Glomerular visceral epithelial cell (primary cell): ENCODE measurements at regions not wholly inside any gene's neighbourhood (a gene's known extent, or its start where the extent isn't known, plus 50 kb on each side); places are given as distances from the start of the nearest gene placed in this dataset.
A peak's percentile ranks its signal among the peaks of the same experiment; 100 is the strongest.
"Not testable (repeated sequence)": the region's sequence is repeated elsewhere in the genome, so short reads cannot be mapped to it uniquely, and the experiment has no call there.

Experiments
- DNase-seq: peaks from one replicate; pipeline ENCODE4 v3.0.0-alpha.2; 2016; ENCODE audit errors: extremely low spot score

DNA sequence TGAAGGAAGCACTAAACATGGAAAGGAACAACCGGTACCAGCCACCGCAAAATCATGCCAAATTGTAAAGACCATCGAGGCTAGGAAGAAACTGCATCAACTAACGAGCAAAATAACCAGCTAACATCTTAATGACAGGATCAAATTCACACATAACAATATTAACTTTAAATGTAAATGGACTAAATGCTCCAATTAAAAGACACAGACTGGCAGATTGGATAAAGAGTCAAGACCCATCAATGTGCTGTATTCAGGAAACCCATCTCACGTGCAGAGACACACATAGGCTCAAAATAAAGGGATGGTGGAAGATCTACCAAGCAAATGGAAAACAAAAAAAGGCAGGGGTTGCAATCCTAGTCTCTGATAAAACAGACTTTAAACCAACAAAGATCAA is 206.3 kb downstream of the SLC38A4 start:
- not testable (repeated sequence) for DNase-seq

DNA sequence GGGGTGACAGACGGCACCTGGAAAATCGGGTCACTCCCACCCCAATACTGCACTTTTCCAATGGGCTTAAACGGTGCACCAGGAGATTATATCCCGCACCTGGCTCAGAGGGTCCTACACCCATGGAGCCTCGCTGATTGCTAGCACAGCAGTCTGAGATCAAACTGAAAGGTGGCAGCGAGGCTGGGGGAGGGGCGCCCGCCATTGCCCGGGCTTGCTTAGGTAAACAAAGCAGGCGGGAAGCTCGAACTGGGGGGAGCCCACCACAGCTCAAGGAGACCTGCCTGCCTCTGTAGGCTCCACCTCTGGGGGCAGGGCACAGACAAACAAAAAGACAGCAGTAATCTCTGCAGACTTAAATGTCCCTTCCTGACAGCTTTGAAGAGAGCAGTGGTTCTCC is 208.1 kb downstream of the SLC38A4 start:
- DNase-seq = not testable (repeated sequence)

DNA sequence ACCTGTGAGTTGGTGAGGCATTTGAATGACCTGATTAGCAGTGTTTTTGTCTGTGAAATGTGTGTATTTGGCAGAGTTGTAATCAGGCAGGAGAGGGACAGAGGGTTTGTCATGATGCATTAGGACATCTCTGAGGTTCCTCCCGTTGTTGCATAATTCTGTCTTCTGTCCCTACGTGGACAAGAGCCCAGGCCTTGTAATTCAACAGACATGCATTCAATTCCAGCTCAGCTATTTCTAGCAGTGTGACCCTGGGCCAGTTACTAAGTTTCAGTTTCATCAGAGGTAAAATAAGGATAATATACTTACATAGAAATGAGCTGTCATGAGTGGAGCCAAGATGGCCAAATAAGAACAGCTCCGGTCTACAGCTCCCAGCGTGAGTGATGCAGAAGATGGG is 208.6 kb downstream of the SLC38A4 start:
- DNase-seq = no peak

DNA sequence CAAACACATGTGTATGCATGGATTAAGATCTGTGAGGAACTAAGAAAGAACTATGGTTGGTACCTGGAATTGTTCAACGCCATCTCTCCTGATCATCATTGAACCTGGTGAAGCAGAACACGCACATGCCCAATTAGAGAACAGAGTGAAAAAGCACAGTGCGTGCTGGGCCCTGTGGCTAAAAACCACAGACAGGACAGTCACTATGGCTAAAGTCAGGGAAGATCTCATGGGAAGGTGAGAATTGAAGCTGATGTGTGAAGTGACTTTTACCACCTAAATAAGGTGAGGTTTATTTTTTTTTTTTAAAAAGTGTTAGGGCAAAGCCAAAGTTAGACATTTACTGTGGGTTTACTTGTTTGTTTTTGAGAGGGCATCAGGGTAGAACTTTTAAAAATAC is 215.0 kb downstream of the SLC38A4 start:
- DNase-seq = no peak

DNA sequence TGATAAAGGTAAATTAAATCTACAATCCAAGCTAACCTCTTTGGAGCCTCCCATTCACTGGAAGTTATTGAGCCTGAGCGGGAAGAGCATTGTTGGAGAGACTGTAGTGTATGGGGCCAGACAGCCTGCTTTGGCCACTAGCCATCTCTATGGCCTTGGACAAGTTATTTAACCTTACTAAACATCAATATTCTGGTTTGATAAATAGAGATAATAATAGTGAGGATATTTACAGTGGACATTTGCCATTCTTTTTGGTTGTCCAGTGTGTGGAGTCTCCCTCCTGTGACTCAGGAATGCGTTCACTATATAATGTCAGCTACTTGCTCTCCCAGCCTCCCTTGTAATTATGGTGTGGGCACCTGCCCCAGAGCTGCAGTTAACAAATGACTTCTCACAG is 216.1 kb downstream of the SLC38A4 start:
- no peak for DNase-seq

DNA sequence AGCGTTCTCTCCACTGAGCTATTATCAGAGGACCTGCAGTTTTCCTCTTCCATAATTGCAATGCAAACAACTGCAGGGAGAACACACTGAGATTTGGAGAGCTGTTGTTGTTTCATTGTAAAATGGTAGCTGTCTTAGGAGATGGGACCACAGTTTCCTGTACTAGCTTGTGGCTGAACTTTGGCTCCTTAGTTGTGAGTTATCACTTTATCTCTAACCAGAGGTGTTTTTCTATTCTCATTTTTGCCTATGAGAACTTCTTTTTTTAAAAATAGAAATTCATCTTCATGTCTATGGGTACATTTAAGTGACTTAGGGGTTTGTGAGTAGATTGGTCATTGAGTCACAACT is 216.5 kb downstream of the SLC38A4 start:
- no peak for DNase-seq

DNA sequence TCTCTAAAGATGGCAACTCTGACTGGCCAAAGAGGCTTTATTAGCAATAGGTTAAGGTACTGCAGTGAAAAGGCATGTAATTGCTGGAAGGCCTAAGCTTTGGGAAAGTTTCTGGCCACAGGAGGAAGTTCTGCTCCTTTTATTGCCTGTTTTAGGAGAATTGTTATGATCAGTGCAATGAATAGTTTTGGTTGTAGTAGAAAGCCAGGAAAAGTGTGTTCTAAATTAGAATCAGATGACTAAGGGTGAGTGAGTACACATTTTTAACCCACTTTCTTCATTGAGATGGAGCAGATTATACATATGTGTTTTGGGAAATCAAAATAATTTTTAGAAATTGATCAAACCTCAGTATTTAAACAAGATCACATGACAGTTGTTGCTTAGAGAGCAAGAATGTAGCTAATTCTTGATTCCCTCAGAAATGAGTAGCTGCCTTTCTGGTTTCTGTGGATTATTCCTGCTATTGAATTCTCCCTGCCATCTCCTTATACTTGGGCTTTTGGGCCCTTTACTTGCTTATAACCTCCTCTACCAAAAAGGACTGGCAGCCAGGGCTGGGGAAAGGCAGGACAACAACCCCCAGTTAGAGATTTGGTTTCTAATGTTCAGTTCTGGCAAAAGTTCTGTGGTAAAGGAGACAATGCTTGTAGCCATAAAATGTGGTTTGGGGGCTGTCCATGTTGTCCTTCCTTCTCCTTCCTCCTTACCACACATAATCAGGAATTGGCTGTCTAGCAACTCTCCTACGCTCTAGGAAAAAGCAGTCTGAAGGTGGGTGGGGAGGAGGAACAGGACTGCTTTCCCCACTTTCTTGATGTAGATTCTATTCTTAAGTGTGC is 217.1 kb downstream of the SLC38A4 start:
- no peak for DNase-seq

DNA sequence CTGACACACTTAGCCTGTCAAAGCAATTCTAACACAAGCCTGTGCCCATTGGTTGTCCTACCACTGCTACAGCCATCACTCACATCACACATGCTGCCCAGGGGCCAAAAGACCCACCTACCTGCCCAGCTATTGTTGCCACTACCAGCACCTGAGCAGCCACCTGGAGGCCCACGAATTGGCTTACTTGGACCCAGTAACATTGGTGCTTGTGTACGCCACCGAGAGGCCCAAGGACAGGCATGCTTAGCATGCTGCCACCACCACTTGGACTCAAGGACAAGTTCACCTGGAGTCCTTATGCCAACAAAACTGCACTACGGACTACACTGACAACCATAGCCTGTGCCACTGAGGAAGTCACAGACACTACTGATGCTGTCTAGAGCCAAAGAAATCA is 221.1 kb downstream of the SLC38A4 start:
- no peak for DNase-seq

DNA sequence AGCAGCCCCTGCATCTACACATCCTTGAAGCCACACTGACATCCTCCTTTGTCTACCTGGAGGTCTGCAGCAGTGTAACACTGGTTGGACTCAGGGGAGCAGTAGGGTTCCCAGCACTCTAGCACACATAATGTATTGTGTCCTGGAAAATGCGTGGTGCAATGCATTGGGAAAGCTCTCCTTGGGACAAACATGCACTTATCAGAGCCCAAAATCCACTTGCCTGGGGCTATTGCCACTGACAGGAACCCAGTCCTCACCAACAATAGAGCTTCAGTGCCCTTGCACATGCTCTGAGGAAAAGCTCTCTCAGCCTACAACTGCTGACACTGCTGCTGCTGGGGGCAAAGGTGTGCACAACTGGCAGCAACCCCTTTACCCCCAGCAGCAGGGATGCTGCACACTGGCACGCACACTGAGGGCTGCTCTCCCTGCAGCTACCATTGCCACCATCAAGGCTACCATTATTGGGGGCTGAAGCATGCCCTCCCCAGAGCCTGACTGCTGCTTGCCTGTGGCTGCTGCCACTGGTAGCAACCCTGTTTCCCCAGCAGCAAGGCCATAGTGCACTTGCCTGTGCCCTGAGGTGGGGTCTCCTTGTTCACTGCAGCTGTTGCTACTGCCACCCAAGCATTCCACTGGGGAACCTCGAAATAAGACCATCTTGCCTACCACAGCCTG is 221.9 kb downstream of the SLC38A4 start:
- DNase-seq = no peak

DNA sequence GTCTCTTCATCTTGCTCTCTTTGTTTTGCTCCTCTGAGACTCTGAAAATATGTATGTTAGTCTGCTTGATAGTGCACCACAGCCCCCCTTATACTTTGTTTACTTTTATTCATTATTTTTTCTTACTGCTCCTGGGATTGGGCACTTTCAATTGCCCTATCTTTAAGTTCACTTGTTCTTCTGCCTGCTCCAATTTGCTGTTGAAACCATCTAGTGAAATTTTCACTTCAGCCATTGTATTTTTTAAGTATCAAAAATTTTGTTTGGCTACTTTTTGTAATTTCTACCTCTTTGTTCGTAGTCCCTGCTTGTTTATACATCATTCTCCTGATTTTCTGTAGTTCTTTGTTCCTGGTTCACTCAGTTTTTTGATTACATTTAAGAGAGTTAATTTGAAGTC is 223.3 kb downstream of the SLC38A4 start:
- DNase-seq = no peak

DNA sequence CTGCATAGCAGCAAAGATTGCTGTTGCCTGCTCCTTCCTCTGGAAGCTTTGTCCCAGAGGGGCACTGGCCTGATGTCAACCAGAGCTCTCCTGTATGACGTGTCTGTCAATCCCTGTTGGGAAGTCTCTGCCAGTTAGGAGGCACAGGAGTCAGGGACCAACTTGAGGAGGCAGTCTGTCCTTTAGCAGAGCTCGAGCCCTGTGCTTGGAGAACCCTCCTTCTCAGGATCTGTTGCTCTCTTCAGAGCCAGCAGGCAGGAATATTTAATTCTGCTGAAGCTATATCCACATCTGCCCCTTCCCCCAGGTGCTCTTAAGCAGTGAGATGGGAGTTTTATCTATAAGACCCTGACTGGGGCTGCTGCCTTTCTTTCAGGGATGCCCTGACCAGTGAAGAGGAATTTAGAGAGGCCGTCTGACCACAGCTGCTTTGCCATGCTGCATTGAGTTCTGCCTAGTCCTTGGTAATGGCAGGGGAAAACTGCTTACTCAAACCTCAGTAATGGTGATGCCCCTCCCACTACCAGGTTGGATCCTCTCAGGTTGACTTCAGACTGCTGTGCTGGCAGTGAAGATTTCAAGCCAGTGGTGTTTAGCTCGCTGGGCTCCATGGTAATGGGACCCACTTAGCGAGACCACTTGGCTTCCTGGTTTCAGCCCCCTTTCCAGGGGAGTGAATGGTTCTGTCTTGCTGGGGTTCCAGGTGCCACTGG is 218.6 kb upstream of the SLC38A2 start:
- no peak for DNase-seq

DNA sequence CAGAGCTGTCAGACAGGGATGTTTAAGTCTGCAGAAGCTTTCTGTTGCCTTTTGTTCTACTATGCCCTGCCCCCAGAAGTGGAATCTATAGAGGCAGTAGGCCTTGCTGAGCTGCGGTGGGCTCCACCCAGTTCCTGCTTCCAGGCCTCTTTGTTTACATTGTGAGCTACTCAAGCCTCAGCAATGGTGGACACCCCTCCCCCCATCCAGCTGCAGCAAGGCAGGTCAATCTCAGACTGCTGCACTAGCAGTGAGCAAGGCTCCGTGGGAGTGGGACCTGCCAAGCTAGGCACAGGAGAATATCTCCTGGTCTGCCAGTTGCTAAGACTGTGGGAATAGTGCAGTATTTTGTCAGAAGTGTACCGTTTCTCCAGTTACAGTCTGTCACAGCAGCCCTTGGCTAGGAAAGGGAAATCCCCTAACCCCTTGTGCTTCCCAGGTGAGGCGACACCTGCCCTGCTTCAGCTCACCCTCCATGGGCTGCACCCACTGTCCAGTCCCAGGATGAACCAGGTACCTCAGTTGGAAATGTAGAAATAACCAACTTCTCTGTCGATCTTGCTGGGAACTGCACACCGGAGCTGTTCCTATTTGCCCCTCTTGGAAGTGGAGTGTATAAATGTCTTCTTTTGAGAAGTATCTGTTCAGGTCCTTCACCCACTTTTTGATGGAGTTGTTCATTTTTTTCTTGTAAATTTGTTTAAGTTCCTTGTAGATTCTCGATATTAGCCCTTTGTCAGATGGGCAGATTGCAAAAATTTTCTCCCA is 213.5 kb upstream of the SLC38A2 start:
- peak; percentile 57 for DNase-seq

DNA sequence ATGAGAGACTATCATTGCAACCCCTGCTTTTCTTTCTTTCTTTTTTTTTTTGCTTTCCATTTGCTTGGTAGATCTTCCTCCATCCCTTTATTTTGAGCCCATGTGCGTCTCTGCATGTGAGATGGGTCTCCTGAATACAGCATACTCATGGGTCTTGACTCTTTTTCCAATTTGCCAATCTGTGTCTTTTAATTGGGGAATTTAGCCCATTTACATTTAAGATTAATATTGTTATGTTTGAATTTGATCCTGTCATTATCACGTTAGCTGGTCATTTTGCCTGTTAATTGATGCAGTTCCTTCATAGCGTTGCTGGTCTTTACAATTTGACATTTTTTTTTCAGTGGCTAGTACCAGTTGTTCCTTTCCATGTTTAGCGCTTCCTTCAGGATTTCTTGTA is 211.5 kb upstream of the SLC38A2 start:
- not testable (repeated sequence) for DNase-seq

DNA sequence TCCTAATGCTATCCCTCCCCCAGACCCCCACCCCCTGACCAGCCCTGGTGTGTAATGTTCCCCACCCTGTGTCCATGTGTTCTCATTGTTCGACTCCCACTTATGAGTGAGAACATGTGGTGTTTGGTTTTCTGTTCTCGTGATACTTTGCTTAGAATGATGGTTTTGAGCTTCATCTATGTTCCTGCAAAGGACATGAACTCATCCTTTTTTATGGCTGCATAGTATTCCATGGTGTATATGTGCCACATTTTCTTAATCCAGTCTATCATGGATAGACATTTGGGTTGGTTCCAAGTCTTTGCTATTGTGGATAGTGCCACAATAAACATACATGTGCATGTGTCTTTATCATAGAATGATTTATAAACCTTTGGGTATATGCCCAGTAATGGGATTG is 209.4 kb upstream of the SLC38A2 start:
- DNase-seq = not testable (repeated sequence)

DNA sequence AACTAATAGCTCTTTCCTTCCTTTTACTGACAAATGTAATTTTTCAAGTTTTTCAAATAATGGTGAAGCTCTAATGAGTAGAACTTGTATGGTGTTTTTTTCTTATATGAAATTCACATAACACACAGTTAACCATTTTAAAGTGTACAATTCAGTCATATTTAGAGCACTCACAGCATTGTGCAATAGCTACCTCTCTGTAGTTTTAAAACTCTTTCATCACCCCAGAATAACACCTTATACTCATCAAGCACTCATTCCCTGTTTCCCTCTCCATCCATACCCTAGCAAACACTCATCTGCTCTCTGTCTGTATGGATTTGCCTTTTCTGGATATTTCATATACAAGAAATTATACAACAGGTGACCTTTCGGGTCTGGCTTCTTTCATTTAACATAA is 207.9 kb upstream of the SLC38A2 start:
- DNase-seq = no peak

DNA sequence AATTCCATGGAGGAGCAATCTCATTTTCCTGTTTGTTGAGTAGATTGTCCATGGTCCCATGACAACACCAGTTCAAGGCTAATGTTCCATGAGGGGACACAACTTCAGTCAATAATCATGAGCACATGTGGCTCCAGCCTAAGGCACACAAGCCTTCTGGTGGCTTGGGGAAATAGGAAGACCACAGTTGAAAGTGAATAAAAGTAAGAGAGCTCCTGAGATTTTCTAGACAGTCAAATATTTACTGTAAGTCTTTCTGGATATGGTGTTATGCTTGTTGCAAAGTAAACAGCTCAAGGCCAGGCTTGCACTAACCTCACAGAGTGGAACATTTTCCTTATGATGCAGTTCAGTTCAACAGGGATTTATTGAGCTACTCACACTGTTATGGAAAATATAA is 206.9 kb upstream of the SLC38A2 start:
- no peak for DNase-seq

DNA sequence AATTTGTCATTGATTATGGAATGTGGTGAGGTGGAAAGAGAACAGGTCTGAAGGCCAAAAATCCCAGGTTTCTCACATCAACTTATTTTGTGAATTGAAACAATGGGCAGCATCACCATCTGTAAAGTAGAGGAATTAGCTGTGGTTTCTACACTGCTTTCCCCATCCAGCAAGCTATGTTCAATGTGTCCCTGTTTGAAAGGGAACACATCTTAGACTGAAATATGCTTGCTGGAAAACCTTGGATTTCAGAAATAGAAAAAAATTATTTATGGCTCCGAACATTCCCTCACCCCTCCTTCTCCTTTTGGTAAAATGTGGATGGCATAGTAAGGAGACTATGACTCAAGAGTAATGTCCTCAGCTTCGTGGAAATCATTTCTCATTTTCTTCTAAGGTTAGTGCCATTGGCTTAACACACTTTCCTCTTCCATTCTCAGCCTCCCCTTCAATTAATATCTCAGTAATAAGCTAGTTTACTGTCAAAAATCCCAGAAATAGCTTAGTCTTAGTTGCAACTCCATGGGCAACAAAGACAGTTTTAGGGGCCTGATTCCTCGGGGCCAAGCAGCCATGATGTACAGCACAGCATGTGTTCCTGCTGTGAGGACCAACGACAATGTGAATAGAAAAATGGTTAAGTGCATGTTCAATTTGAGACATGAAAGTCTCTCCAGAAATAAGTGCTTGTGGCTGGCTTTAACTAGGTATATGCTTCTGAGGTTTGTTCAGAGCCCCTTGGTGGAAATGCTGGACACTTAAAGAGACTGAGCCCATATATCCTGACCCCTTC is 205.8 kb upstream of the SLC38A2 start:
- no peak for DNase-seq

DNA sequence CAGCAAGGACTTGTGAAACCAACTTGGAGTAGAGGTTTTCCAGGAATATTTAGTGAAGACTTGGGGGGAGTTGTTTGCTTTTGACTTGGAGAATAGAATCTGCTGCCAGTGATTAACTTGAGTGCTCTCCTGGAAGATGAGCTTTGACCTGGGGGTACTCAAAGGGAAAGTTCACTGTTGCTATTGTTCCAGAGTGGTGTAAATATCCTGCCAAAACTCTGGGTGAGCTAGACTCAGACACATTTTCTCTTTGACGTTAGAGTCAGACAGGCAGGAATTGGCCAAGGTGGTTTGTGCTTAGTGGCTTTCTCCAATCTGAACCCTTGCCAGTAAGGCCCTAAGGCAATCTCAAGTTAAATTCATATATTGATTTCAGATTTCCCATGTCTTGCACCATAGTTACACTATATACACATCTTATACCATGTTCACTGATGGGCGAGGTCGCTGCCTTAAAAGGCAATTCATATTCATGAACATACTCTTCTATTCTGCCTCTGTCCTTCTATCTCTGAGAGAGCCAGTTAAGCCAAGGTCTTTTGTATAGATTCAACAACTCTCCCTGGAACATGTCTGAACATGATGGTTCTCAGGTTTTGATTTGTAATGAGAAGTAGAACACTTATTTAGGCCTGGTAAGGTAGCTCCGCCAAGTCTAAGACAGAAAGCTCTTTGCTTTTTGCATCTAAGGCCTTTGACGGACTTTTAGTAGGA is 204.6 kb upstream of the SLC38A2 start:
- no peak for DNase-seq

DNA sequence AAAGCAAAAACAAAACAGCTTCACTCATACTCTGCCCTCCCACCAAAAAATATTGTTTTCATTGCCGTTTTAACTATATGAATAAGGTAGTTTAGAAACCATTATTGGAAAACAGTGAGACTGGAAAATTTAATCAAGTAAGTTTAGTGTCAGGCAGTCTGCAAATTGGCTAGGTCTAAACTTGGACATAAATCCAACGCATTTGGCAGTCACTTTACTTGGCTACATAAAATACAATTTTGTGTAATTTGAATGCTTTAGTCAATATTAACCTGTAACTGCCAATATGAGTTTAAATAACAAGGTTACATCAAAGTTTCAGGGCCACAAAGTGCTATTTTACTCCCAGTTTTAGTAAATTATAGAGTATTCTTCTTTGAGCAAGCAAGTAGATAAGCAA is 202.3 kb upstream of the SLC38A2 start:
- no peak for DNase-seq

DNA sequence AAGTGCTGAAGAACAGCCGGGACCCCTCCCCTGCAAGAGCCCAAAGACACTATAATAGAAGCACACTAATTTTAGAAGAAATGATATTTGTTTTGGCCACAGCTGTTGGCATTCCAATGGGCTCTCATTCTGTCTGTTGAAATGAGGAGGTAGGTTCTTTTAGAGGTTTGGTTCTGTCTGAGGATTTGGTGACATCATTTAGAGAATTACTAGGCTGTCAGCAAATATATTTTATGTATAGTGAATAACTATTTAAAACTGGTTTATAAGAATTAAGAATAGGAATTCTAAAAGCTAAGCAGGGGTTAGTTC is 200.7 kb upstream of the SLC38A2 start:
- DNase-seq = no peak
